H9 (cell line): ENCODE measurements at regions not wholly inside any gene's neighbourhood (a gene's known extent, or its start where the extent isn't known, plus 50 kb on each side); places are given as distances from the start of the nearest gene placed in this dataset.

Experiments
- DNase-seq: peaks from one replicate; pipeline ENCODE4 v3.0.0-alpha.2; 2017
- H2AFZ ChIP-seq: one replicate; pipeline ENCODE4 v1.6.1; 2013; ENCODE audit warnings: mild to moderate bottlenecking, low read length, control low read depth, moderate library complexity
- H2AK5ac ChIP-seq: 2 replicates; pipeline ENCODE4 v1.6.1; 2013; ENCODE audit warnings: low read length, control low read depth, mixed read lengths; ENCODE audit not compliant: insufficient read length
- H2BK120ac ChIP-seq: one replicate; pipeline ENCODE4 v1.6.1; 2013; ENCODE audit warnings: low read depth, mild to moderate bottlenecking, low read length, control low read depth, inconsistent platforms; ENCODE audit not compliant: poor library complexity, severe bottlenecking
- H2BK12ac ChIP-seq: 2 replicates; pipeline ENCODE4 v1.6.1; 2013; ENCODE audit warnings: low read length, control low read depth, mixed read lengths, low read depth; ENCODE audit not compliant: insufficient read length
- H2BK15ac ChIP-seq: 2 replicates; pipeline ENCODE4 v1.6.1; 2013; ENCODE audit warnings: low read depth, low read length, control low read depth
- H2BK20ac ChIP-seq: one replicate; pipeline ENCODE4 v1.6.1; 2013; ENCODE audit warnings: low read depth, mild to moderate bottlenecking, low read length, control low read depth, inconsistent platforms; ENCODE audit not compliant: poor library complexity, severe bottlenecking
- H2BK5ac ChIP-seq: 2 replicates; pipeline ENCODE4 v1.6.1; 2013; ENCODE audit warnings: low read length, control low read depth, mixed read lengths; ENCODE audit not compliant: insufficient read length
- H3K14ac ChIP-seq: 2 replicates; pipeline ENCODE4 v1.6.1; 2013; ENCODE audit warnings: low read length, control low read depth; ENCODE audit not compliant: insufficient read depth
- H3K18ac ChIP-seq: 2 replicates; pipeline ENCODE4 v1.6.1; 2013; ENCODE audit warnings: low read depth, mild to moderate bottlenecking, mixed read lengths, low read length, control low read depth; ENCODE audit not compliant: insufficient read length
- H3K23ac ChIP-seq: 2 replicates; pipeline ENCODE4 v1.6.1; 2013; ENCODE audit warnings: low read length, control low read depth, mixed read lengths, low read depth; ENCODE audit not compliant: insufficient read length
- H3K23me2 ChIP-seq: 2 replicates; pipeline ENCODE4 v1.6.1; 2013; ENCODE audit warnings: low read depth, mild to moderate bottlenecking, mixed read lengths, low read length, control low read depth; ENCODE audit not compliant: insufficient read length, poor library complexity, severe bottlenecking
- H3K27ac ChIP-seq: 2 replicates; pipeline ENCODE4 v1.5.1; 2013; ENCODE audit warnings: low read length, control low read depth, mixed read lengths, low read depth; ENCODE audit not compliant: insufficient read length
- H3K27me3 ChIP-seq: 2 replicates; pipeline ENCODE4 v1.6.1; 2013; ENCODE audit warnings: low read length, control low read depth, inconsistent platforms; ENCODE audit not compliant: insufficient read depth
- H3K4ac ChIP-seq: 2 replicates; pipeline ENCODE4 v1.6.1; 2013; ENCODE audit warnings: low read depth, mild to moderate bottlenecking, control low read depth, inconsistent platforms, low read length, moderate library complexity
- H3K4me1 ChIP-seq: 2 replicates; pipeline ENCODE4 v1.6.1; 2013; ENCODE audit warnings: low read length, control low read depth, inconsistent platforms; ENCODE audit not compliant: insufficient read depth
- H3K4me2 ChIP-seq: 2 replicates; pipeline ENCODE4 v1.6.1; 2013; ENCODE audit warnings: low read length, control low read depth, mixed read lengths; ENCODE audit not compliant: insufficient read length, insufficient read depth
- H3K56ac ChIP-seq: 2 replicates; pipeline ENCODE4 v1.6.1; 2013; ENCODE audit warnings: low read depth, mild to moderate bottlenecking, mixed read lengths, low read length, control low read depth; ENCODE audit not compliant: insufficient read length
- H3K79me1 ChIP-seq: 2 replicates; pipeline ENCODE4 v1.6.1; 2013; ENCODE audit warnings: low read depth, mild to moderate bottlenecking, moderate library complexity, low read length, control low read depth, inconsistent platforms; ENCODE audit not compliant: insufficient read depth, poor library complexity, severe bottlenecking
- H3K79me2 ChIP-seq: 2 replicates; pipeline ENCODE4 v1.6.1; 2013; ENCODE audit warnings: low read length, control low read depth, inconsistent platforms; ENCODE audit not compliant: insufficient read depth
- H3K9ac ChIP-seq: 2 replicates; pipeline ENCODE4 v1.6.1; 2013; ENCODE audit warnings: low read length, control low read depth, mixed read lengths; ENCODE audit not compliant: insufficient read length; ENCODE audit errors: extremely low read depth
- H3K9me3 ChIP-seq: one replicate; pipeline ENCODE4 v1.6.1; 2013; ENCODE audit warnings: low read depth, low read length, inconsistent platforms; ENCODE audit not compliant: control insufficient read depth
- H3T11ph ChIP-seq: one replicate; pipeline ENCODE4 v1.6.1; 2013; ENCODE audit warnings: mild to moderate bottlenecking, low read length, control low read depth, inconsistent platforms
- H4K20me1 ChIP-seq: one replicate; pipeline ENCODE4 v1.6.1; 2013; ENCODE audit not compliant: control insufficient read depth, insufficient read length, insufficient read depth
- H4K5ac ChIP-seq: 2 replicates; pipeline ENCODE4 v1.6.1; 2013; ENCODE audit warnings: low read depth, mild to moderate bottlenecking, mixed read lengths, low read length, control low read depth; ENCODE audit not compliant: insufficient read length
- H4K8ac ChIP-seq: replicated peaks from 2 replicates; pipeline ENCODE4 v1.6.1; 2013; ENCODE audit warnings: low read length, control low read depth, mixed read lengths, low read depth; ENCODE audit not compliant: insufficient read length
- H4K91ac ChIP-seq: 2 replicates; pipeline ENCODE4 v1.6.1; 2013; ENCODE audit warnings: low read depth, mild to moderate bottlenecking, moderate library complexity, mixed read lengths, low read length, control low read depth; ENCODE audit not compliant: insufficient read length
- H3K27ac Mint-ChIP-seq, 3 experiments: 2 replicates in 2 of 3; 3 replicates in 1 of 3; pipeline ENCODE4 v1.8.0; 2020 to 2021; ENCODE audit warnings: mixed read lengths in 3 of 3, mild to moderate bottlenecking in 1 of 3, moderate library complexity in 1 of 3
- H3K27me3 Mint-ChIP-seq: 2 replicates; pipeline ENCODE4 v1.8.0; 2021; ENCODE audit warnings: low read depth, mild to moderate bottlenecking, moderate library complexity, mixed read lengths
- H3K36me3 Mint-ChIP-seq, 3 experiments: 2 replicates in 2 of 3; 3 replicates in 1 of 3; pipeline ENCODE4 v1.8.0; 2020 to 2021; ENCODE audit warnings: low read depth in 3 of 3, mixed read lengths in 3 of 3; ENCODE audit not compliant: insufficient read depth in 1 of 3
- H3K4me1 Mint-ChIP-seq, 2 experiments: 2 replicates each; pipeline ENCODE4 v1.8.0; 2020; ENCODE audit warnings: mixed read lengths in 2 of 2
- H3K4me3 Mint-ChIP-seq, 2 experiments: 2 replicates in 1 of 2; 3 replicates in 1 of 2; pipeline ENCODE4 v1.8.0; 2020 to 2021; ENCODE audit warnings: mild to moderate bottlenecking in 2 of 2, mixed read lengths in 2 of 2, moderate library complexity in 1 of 2
- H3K9me3 Mint-ChIP-seq, 2 experiments: 2 replicates in 1 of 2; 3 replicates in 1 of 2; pipeline ENCODE4 v1.8.0; 2020; ENCODE audit warnings: mild to moderate bottlenecking in 2 of 2, mixed read lengths in 2 of 2, moderate library complexity in 1 of 2
- WGBS: extraction: QIAGEN DNeasy Blood & Tissue Kit; methylation state at CpG from one replicate; pipeline ENCODE4 v1.1.7; 2013; ENCODE audit warnings: missing lambda C conversion rate, low lambda C conversion rate, mixed read lengths; ENCODE audit not compliant: insufficient read length; ENCODE audit errors: extremely low coverage; 5-methylcytosine and 5-hydroxymethylcytosine counted together
- TF ChIP-seq, protein P1 (sequence below): fragments of 200-600 bp; sonication (generic); conservative IDR thresholded peaks from 3 replicates; pipeline ENCODE4 v1.8.0; 2021; ENCODE audit warnings: antibody characterized with exemption, mild to moderate bottlenecking

DNA sequence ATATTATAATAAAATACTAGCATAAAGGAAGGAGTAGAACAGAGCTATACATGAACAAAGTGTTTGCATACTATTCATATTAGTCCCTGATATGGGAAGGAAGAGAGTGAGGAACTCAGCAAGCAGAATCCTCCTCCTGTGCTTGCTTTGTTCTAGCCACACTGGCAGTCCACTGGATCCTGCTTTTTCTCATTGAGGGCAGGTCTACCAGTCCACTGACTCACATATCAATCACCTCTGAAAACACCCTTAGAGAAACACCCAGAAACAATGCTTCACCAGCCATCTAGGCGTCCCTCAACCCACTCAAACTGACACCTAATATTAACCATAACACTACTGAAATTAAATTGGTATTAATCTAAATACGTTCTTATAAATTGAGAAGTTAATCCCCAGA lies 1861.7 kb upstream of the SEL1L start:
- Histone ChIP-seq H2BK12ac (no peak overlapping the region), H3K4ac (no peak overlapping the region), H3K4me1 (no peaks in the 10 kb centered on the region), H2BK15ac (no peak overlapping the region), H4K91ac (no peak overlapping the region), H2BK20ac (no peak overlapping the region), H4K5ac (no peak overlapping the region), H3K23ac (no peak overlapping the region), H2AK5ac (no peak overlapping the region), H3K4me2 (no peak overlapping the region), H3K14ac (no peak overlapping the region), H4K8ac (no peak overlapping the region), H2BK5ac (no peak overlapping the region), H3K27ac (no peak overlapping the region), H3K18ac (no peak overlapping the region), H3K27me3 (no peaks in the 10 kb centered on the region), H3K9me3 (no peaks in the 10 kb centered on the region), H3K56ac (no peak overlapping the region), H3T11ph (no peak overlapping the region), H4K20me1 (no peaks in the 10 kb centered on the region), H2AFZ (no peak overlapping the region), H3K79me1 (no peaks in the 10 kb centered on the region), H3K23me2 (no peaks in the 10 kb centered on the region), H3K9ac (no peak overlapping the region), H3K79me2 (no peaks in the 10 kb centered on the region), H2BK120ac (no peak overlapping the region)
- H3K4me3 Mint-ChIP-seq = no peak overlapping the region
- H3K4me1 Mint-ChIP-seq = no peaks in the 10 kb centered on the region
- H3K27ac Mint-ChIP-seq = peak overlapping the region in 1 of 3 experiments; percentile 4; a peak in 1 of 7 replicates
- H3K27me3 Mint-ChIP-seq = no peaks in the 10 kb centered on the region
- no CpG with 5 or more reads among the region's 2 CpGs for WGBS
- H3K9me3 Mint-ChIP-seq = no peaks in the 10 kb centered on the region; a peak in 1 of 5 replicates
- no peaks in the 10 kb centered on the region for H3K36me3 Mint-ChIP-seq
- DNase-seq = no peak
- TF ChIP-seq, protein P1, sequence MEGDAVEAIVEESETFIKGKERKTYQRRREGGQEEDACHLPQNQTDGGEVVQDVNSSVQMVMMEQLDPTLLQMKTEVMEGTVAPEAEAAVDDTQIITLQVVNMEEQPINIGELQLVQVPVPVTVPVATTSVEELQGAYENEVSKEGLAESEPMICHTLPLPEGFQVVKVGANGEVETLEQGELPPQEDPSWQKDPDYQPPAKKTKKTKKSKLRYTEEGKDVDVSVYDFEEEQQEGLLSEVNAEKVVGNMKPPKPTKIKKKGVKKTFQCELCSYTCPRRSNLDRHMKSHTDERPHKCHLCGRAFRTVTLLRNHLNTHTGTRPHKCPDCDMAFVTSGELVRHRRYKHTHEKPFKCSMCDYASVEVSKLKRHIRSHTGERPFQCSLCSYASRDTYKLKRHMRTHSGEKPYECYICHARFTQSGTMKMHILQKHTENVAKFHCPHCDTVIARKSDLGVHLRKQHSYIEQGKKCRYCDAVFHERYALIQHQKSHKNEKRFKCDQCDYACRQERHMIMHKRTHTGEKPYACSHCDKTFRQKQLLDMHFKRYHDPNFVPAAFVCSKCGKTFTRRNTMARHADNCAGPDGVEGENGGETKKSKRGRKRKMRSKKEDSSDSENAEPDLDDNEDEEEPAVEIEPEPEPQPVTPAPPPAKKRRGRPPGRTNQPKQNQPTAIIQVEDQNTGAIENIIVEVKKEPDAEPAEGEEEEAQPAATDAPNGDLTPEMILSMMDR = no peak
